HCT116 (cell line): ENCODE measurements at regions not wholly inside any gene's neighbourhood (a gene's known extent, or its start where the extent isn't known, plus 50 kb on each side); places are given as distances from the start of the nearest gene placed in this dataset.

ENCODE experiments used
- ATAC-seq: fragments of 200-7000 bp; cut with Tn5 transposase; 2 replicates; pipeline ENCODE4 v1.9.1; 2020; ENCODE audit warnings: mild to moderate bottlenecking, moderate library complexity
- BruUV-seq: library from RNA; stranded (reverse); fragments of 400-500 nt; replicated peaks from 2 replicates; lab custom pipeline; 2021; lab: Mats Ljungman, UMichigan
- CTCF ChIA-PET: fragments of 300-600 bp; sonication (Branson Sonifier 250); formaldehyde crosslinking; loops from one replicate; lab custom pipeline; 2021; ENCODE audit warnings: antibody characterized with exemption; lab: Charles Lee
- POLR2A ChIA-PET: fragments of 300-600, 350-600 bp; sonication (Branson Sonifier 250); formaldehyde crosslinking; loops from one replicate; lab custom pipeline; 2021; ENCODE audit warnings: antibody characterized with exemption; lab: Charles Lee
- RAD21 ChIA-PET, 2 experiments: fragments of 300-600 bp; sonication (Branson Sonifier 250); formaldehyde crosslinking; loops; one replicate each; lab custom pipeline; 2023; ENCODE audit warnings: low total read pairs in 2 of 2; ENCODE audit not compliant: uncharacterized antibody in 2 of 2, unreplicated experiment in 2 of 2, low non-redundant PET in 1 of 2; lab: Charles Lee
- DNase-seq: peaks from one replicate; pipeline ENCODE4 v3.0.0-alpha.2; 2010; ENCODE audit warnings: low read depth, low spot score
- H2AFZ ChIP-seq: fragments of 200-600 bp; shearing (Covaris generic), sonication (generic); 2 replicates; pipeline ENCODE4 v1.6.1; 2017; ENCODE audit warnings: low read depth, mixed run types, mixed read lengths, antibody characterized with exemption, low read length; ENCODE audit not compliant: poor library complexity, severe bottlenecking
- H3K27ac ChIP-seq: 2 replicates; pipeline ENCODE4 v1.5.1; 2012; ENCODE audit warnings: low read depth, low read length
- H3K27me3 ChIP-seq: fragments of 200-600 bp; sonication (generic); 2 replicates; pipeline ENCODE4 v1.6.1; 2016; ENCODE audit warnings: mixed run types, low read length, mixed read lengths; ENCODE audit not compliant: insufficient read depth
- H3K36me3 ChIP-seq, 2 experiments: fragments of 200-500 bp in 1 of 2; fragments of 200-600 bp in 1 of 2; sonication (Bioruptor generic) in 1 of 2; sonication (generic) in 1 of 2; 2 replicates each; pipeline versions ENCODE4 v1.5.1 to v1.6.1; 2014 to 2016; ENCODE audit warnings: low read length in 2 of 2, inconsistent platforms in 1 of 2, mixed read lengths in 1 of 2, mixed run types in 1 of 2; ENCODE audit not compliant: insufficient read depth in 2 of 2, control insufficient read depth in 1 of 2
- H3K4me1 ChIP-seq, 2 experiments: fragments of 200-600 bp in 1 of 2; sonication (generic) in 1 of 2; 2 replicates each; pipeline versions ENCODE4 v1.5.1 to v1.6.1; 2012 to 2017; ENCODE audit warnings: low read length in 2 of 2, inconsistent platforms in 1 of 2, mild to moderate bottlenecking in 1 of 2, mixed read lengths in 1 of 2, mixed run types in 1 of 2, moderate library complexity in 1 of 2; ENCODE audit not compliant: insufficient read depth in 2 of 2, control insufficient read depth in 1 of 2
- H3K4me2 ChIP-seq: fragments of 200-600 bp; sonication (generic); 2 replicates; pipeline ENCODE4 v1.6.1; 2017; ENCODE audit warnings: mixed run types, low read length, mixed read lengths
- H3K4me3 ChIP-seq, 2 experiments: fragments of 200-600 bp in 1 of 2; sonication (generic) in 1 of 2; replicated peaks in 1 of 2; 2 replicates each; pipeline ENCODE4 v1.5.1; 2011 to 2016; ENCODE audit warnings: low read length in 2 of 2, control low read depth in 1 of 2, low read depth in 1 of 2, mild to moderate bottlenecking in 1 of 2, mixed read lengths in 1 of 2, mixed run types in 1 of 2
- H3K79me2 ChIP-seq: fragments of 200-600 bp; sonication (generic); 2 replicates; pipeline ENCODE4 v1.6.1; 2017; ENCODE audit warnings: mild to moderate bottlenecking, mixed run types, low read length, moderate library complexity, mixed read lengths; ENCODE audit not compliant: insufficient read depth
- H3K9ac ChIP-seq: fragments of 200-600 bp; sonication (generic); 2 replicates; pipeline ENCODE4 v1.6.1; 2016; ENCODE audit warnings: low read length, mixed read lengths
- H3K9me2 ChIP-seq: fragments of 200-600 bp; sonication (generic), shearing (Covaris generic); 2 replicates; pipeline ENCODE4 v1.6.1; 2017; ENCODE audit warnings: mixed run types, mild to moderate bottlenecking, moderate library complexity; ENCODE audit not compliant: insufficient read depth
- H3K9me3 ChIP-seq, 2 experiments: fragments of 200-500 bp in 1 of 2; fragments of 200-600 bp in 1 of 2; sonication (Bioruptor generic) in 1 of 2; sonication (generic) in 1 of 2; 2 replicates each; pipeline ENCODE4 v1.6.1; 2014 to 2017; ENCODE audit warnings: low read length in 2 of 2, mixed read lengths in 2 of 2, inconsistent platforms in 1 of 2, low read depth in 1 of 2, mild to moderate bottlenecking in 1 of 2, mixed run types in 1 of 2, moderate library complexity in 1 of 2; ENCODE audit not compliant: control insufficient read depth in 1 of 2, insufficient read depth in 1 of 2
- H4K20me1 ChIP-seq: fragments of 200-600 bp; sonication (generic), shearing (Covaris generic); 2 replicates; pipeline ENCODE4 v1.6.1; 2017; ENCODE audit warnings: mixed run types, mild to moderate bottlenecking, moderate library complexity; ENCODE audit not compliant: insufficient read depth
- ATF3 ChIP-seq: IDR thresholded peaks from 2 replicates; pipeline ENCODE4 v1.6.1; 2012
- CBX3 ChIP-seq: IDR thresholded peaks from 2 replicates; pipeline ENCODE4 v1.6.1; 2012; ENCODE audit warnings: low read depth
- CEBPB ChIP-seq: IDR thresholded peaks from 2 replicates; pipeline ENCODE4 v1.6.1; 2012; ENCODE audit warnings: low read depth
- CTCF ChIP-seq, 3 experiments: fragments of 200-600 bp in 1 of 3; sonication (generic) in 1 of 3; IDR thresholded peaks in 2 of 3; conservative IDR thresholded peaks in 1 of 3; 2 replicates each; pipeline ENCODE4 v1.5.1; 2012 to 2017; ENCODE audit warnings: low read depth in 2 of 3, low read length in 2 of 3, antibody characterized with exemption in 1 of 3, borderline replicate concordance in 1 of 3, control low read depth in 1 of 3, mild to moderate bottlenecking in 1 of 3, mixed read lengths in 1 of 3, mixed run types in 1 of 3, moderate library complexity in 1 of 3; ENCODE audit not compliant: insufficient read depth in 1 of 3
- ELF1 ChIP-seq: IDR thresholded peaks from 2 replicates; pipeline ENCODE4 v1.6.1; 2012; ENCODE audit warnings: low read depth, borderline replicate concordance
- EZH2 ChIP-seq: fragments of 200-600 bp; sonication (generic); IDR thresholded peaks from 2 replicates; pipeline ENCODE4 v1.6.1; 2017; ENCODE audit warnings: antibody characterized with exemption, mixed run types
- EZH2phosphoT487 ChIP-seq: fragments of 200-600 bp; IDR thresholded peaks from 2 replicates; pipeline ENCODE4 v1.6.1; 2018; ENCODE audit warnings: antibody characterized with exemption, borderline replicate concordance
- FOSL1 ChIP-seq: IDR thresholded peaks from 2 replicates; pipeline ENCODE4 v1.6.1; 2012; ENCODE audit warnings: low read depth
- JUND ChIP-seq: IDR thresholded peaks from 2 replicates; pipeline ENCODE4 v1.6.1; 2012
- MAX ChIP-seq: IDR thresholded peaks from 2 replicates; pipeline ENCODE4 v1.6.1; 2012
- POLR2A ChIP-seq: IDR thresholded peaks from 2 replicates; pipeline ENCODE4 v1.7.0; 2011; ENCODE audit warnings: borderline replicate concordance; ENCODE audit not compliant: insufficient read depth, insufficient read length; ENCODE audit errors: extremely low read depth
- RAD21 ChIP-seq: IDR thresholded peaks from 2 replicates; pipeline ENCODE4 v1.6.1; 2012; ENCODE audit warnings: low read depth, mild to moderate bottlenecking
- REST ChIP-seq: IDR thresholded peaks from 2 replicates; pipeline ENCODE4 v1.6.1; 2012; ENCODE audit warnings: low read depth
- SIN3A ChIP-seq: IDR thresholded peaks from 2 replicates; pipeline ENCODE4 v1.6.1; 2012; ENCODE audit warnings: low read depth
- SP1 ChIP-seq: IDR thresholded peaks from 2 replicates; pipeline ENCODE4 v1.6.1; 2012; ENCODE audit warnings: low read depth
- TCF7L2 ChIP-seq: IDR thresholded peaks from 2 replicates; pipeline ENCODE4 v1.7.0; 2011; ENCODE audit warnings: borderline replicate concordance, inconsistent platforms; ENCODE audit not compliant: insufficient read depth, insufficient read length; ENCODE audit errors: extremely low read depth
- YY1 ChIP-seq: IDR thresholded peaks from 2 replicates; pipeline ENCODE4 v1.6.1; 2011; ENCODE audit warnings: low read length, low read depth, moderate library complexity, mild to moderate bottlenecking; ENCODE audit not compliant: insufficient replicate concordance; ENCODE audit errors: extremely low read depth
- intact Hi-C: fragments of 100-400 bp; cut with micrococcal nuclease; formaldehyde crosslinking; loops from 2 replicates; pipeline ENCODE4 v1.10.0; 2022

GRCh38 chr11:116478205-116478604 lies 294.6 kb downstream of the BUD13 start:
- Histone ChIP-seq H3K9ac (no peak overlapping the region), H3K4me3 (no peak overlapping the region), H2AFZ (no peak overlapping the region), H3K36me3 (no peaks in the 10 kb centered on the region), H3K4me1 (no peaks in the 10 kb centered on the region), H3K79me2 (no peaks in the 10 kb centered on the region), H3K9me3 (no peaks in the 10 kb centered on the region), H3K27me3 (peaks cover 29% of the 10 kb centered on the region), H4K20me1 (no peaks in the 10 kb centered on the region), H3K27ac (no peak overlapping the region), H3K9me2 (no peaks in the 10 kb centered on the region), H3K4me2 (no peak overlapping the region)
- intact Hi-C loops, result no loop called here
- ChIA-PET CTCF (interaction anchor here (1.2 kb wide), 1 partner anchor 21 kb away, joined by 3 read pairs; no protein-coding TSS in a partner anchor), RAD21 (no interaction called here), POLR2A (no interaction called here)
- BruUV-seq, result no TSS peak
- ATAC-seq (no peak), DNase-seq (no peak)
- TF ChIP-seq EZH2phosphoT487 (no peak), JUND (no peak), FOSL1 (no peak), ELF1 (no peak), RAD21 (no peak), TCF7L2 (no peak), YY1 (no peak)

- no peaks in the 10 kb centered on the region for H3K36me3 ChIP-seq
- no peaks in the 10 kb centered on the region for H4K20me1 ChIP-seq
- intact Hi-C loops, result no loop called here
- H3K27ac ChIP-seq, result no peak overlapping the region
- ATAC-seq (no peak), DNase-seq (no peak)
- no peak overlapping the region for H2AFZ ChIP-seq
- TF ChIP-seq CTCF (IDR thresholded peaks at IDR 0.05 in 2 of 3, conservative IDR thresholded peaks at IDR 0.05 in 1 of 3; ENCODE audit: borderline replicate concordance in 1 of 3, insufficient read depth in 1 of 3, low read depth in 2 of 3, low read length in 2 of 3) (no peak), MAX (no peak), CEBPB (no peak), JUND (no peak), SIN3A (no peak), REST (no peak), SP1 (no peak), ATF3 (no peak), FOSL1 (no peak), POLR2A (no peak), TCF7L2 (no peak), CBX3 (no peak), EZH2 (no peak)
- H3K4me1 ChIP-seq, result 0 out of 4 replicates have a peak, but pooled peaks cover 0 to 4% of the 10 kb centered on the region in 2 experiments
- H3K27me3 ChIP-seq, result peaks cover 11% of the 10 kb centered on the region; the same call in 1 of the 2 replicates
- H3K9me3 ChIP-seq, result no peaks in the 10 kb centered on the region
- H3K4me2 ChIP-seq, result no peak overlapping the region
- ChIA-PET POLR2A (no interaction called here), RAD21 (no interaction called here), CTCF (no interaction called here)
- H3K9me2 ChIP-seq, result no peaks in the 10 kb centered on the region
- no peak overlapping the region for H3K9ac ChIP-seq
- no TSS peak for BruUV-seq
- no peaks in the 10 kb centered on the region for H3K79me2 ChIP-seq
- no peak overlapping the region for H3K4me3 ChIP-seq
Observed at GRCh38 chr11:116473790-116474346, 298.9 kb downstream of the BUD13 start.
